ENCODE measurements at regions not wholly inside any gene's neighbourhood (a gene's known extent, or its start where the extent isn't known, plus 50 kb on each side); places are given as distances from the start of the nearest gene placed in this dataset.

DNA sequence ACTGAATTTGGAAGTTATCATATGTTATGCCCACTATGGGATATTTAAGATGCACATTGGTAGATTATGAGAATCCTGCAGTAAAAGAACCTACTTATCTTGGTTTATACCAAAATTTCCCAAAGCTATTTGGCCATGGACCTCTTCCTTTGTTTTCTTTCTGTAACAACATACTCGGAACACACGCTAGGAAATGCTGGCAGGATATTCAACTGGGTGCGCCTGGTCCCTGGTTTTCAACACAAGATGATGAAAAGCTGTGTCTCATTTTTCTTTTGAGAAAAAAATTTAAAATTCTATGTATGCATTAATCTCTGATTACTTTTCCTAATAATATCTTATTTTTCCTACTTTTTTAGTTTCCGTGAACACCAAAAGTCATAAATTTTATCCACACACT is 128.5 kb upstream of the NRP1 start:
- Histone ChIP-seq H3K9me3 (ENCODE audit: control extremely low read depth in 1 of 5, control insufficient read depth in 4 of 5, insufficient read depth in 2 of 5, low read depth in 1 of 5, low read length in 4 of 5) (no peaks in the 10 kb centered on the region), H3K4me1 (ENCODE audit: control extremely low read depth in 1 of 4, control insufficient read depth in 4 of 4, insufficient read depth in 4 of 4, low read length in 3 of 4) (no peaks in the 10 kb centered on the region), H3K27me3 (replicated peaks in 2 of 5; ENCODE audit: control insufficient read depth in 4 of 5, insufficient read depth in 5 of 5, low read length in 4 of 5) (no peaks in the 10 kb centered on the region), H3K4me3 (ENCODE audit: control insufficient read depth in 1 of 7, extremely low read depth in 1 of 7, insufficient read depth in 4 of 7, low read depth in 2 of 7, low read length in 6 of 7) (no peak overlapping the region), H3K27ac (ENCODE audit: insufficient read depth in 1 of 2, low read depth in 1 of 2, low read length in 2 of 2, poor library complexity in 1 of 2, severe bottlenecking in 2 of 2) (no peak overlapping the region), H3K36me3 (ENCODE audit: control insufficient read depth in 4 of 4, insufficient read depth in 4 of 4, low read length in 3 of 4) (no peaks in the 10 kb centered on the region)
- 100% methylated on average over 3 of the region's 4 CpGs for WGBS (ENCODE audit: insufficient coverage)
- DNase-seq = no peak
- ChIA-PET POLR2A (no interaction called here), CTCF (no interaction called here)

DNA sequence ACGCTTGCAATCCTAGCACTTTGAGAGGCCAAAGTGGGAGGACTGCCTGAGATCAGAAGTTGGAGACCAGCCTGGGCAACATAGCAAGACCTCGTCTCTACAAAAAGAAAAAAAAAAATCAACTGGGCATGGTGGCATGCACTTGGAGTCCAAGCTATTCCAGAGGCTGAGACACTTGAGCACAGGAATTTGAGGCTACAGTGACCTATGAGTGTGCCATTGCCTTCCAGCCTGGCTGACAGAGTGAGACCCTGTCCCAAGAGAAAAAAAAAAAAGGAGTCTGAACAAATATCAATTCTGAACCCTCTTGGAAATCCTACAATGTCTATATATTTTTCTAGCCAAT is 126.8 kb upstream of the NRP1 start:
- Histone ChIP-seq H3K4me3 (ENCODE audit: control insufficient read depth in 1 of 7, extremely low read depth in 1 of 7, insufficient read depth in 4 of 7, low read depth in 2 of 7, low read length in 6 of 7) (no peak overlapping the region), H3K4me1 (ENCODE audit: control extremely low read depth in 1 of 4, control insufficient read depth in 4 of 4, insufficient read depth in 4 of 4, low read length in 3 of 4) (no peaks in the 10 kb centered on the region), H3K27me3 (replicated peaks in 2 of 5; ENCODE audit: control insufficient read depth in 4 of 5, insufficient read depth in 5 of 5, low read length in 4 of 5) (no peaks in the 10 kb centered on the region), H3K36me3 (ENCODE audit: control insufficient read depth in 4 of 4, insufficient read depth in 4 of 4, low read length in 3 of 4) (no peaks in the 10 kb centered on the region), H3K27ac (ENCODE audit: insufficient read depth in 1 of 2, low read depth in 1 of 2, low read length in 2 of 2, poor library complexity in 1 of 2, severe bottlenecking in 2 of 2) (no peak overlapping the region), H3K9me3 (ENCODE audit: control extremely low read depth in 1 of 5, control insufficient read depth in 4 of 5, insufficient read depth in 2 of 5, low read depth in 1 of 5, low read length in 4 of 5) (no peaks in the 10 kb centered on the region)
- ChIA-PET CTCF (no interaction called here), POLR2A (interaction anchor here (0.9 kb wide), 1 partner anchor 32 kb away, joined by 10 read pairs; no protein-coding TSS in a partner anchor)
- no peak for DNase-seq
- WGBS (ENCODE audit: insufficient coverage) = 83% methylated on average over 2 of the region's 2 CpGs

DNA sequence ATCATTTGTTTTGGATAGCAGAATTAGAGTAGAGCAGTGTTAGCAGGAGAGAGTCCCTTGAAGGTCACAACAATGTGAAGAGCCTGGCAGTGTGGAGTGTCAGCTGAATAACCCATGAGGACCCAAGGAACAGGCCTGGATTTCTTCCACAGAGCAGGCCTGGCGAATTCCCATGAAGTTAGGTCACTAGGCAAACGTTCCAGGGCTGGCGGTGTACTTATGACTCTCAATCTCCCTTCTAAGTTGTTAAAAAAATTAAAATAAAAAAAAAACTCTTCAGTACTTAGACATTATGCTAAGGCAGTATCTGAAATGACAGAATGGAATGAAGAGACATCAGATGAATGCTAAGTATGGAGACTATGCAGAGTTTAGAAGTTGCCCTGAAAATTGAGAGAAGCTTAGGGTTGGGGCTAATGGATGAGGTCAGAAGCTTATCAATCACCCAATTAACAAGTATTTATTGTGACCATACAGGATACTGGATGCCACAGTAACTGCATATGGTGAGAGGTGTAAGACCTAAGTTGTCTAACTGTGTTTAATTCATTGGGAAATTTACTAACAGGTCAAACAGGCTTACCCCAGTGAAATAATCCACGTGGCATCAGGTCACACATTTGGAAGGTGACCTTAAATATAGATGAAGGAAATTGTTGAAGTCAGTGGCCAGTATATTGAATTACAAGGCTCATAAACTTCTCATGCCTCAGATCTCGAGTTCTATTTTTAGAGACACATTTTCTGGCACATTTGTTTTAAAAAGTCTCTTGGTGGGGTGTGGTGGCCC is 126.2 kb upstream of the NRP1 start:
- no peak overlapping the region for H3K27ac ChIP-seq (ENCODE audit: insufficient read depth in 1 of 2, low read depth in 1 of 2, low read length in 2 of 2, poor library complexity in 1 of 2, severe bottlenecking in 2 of 2)
- ChIA-PET CTCF (no interaction called here), POLR2A (interaction anchor here (0.9 kb wide), 1 partner anchor 31 kb away, joined by 10 read pairs; no protein-coding TSS in a partner anchor)
- WGBS (ENCODE audit: insufficient coverage) = 100% methylated on average over 1 of the region's 5 CpGs
- no peaks in the 10 kb centered on the region for H3K9me3 ChIP-seq (ENCODE audit: control extremely low read depth in 1 of 5, control insufficient read depth in 4 of 5, insufficient read depth in 2 of 5, low read depth in 1 of 5, low read length in 4 of 5)
- no peaks in the 10 kb centered on the region for H3K36me3 ChIP-seq (ENCODE audit: control insufficient read depth in 4 of 4, insufficient read depth in 4 of 4, low read length in 3 of 4)
- no peak overlapping the region for H3K4me3 ChIP-seq (ENCODE audit: control insufficient read depth in 1 of 7, extremely low read depth in 1 of 7, insufficient read depth in 4 of 7, low read depth in 2 of 7, low read length in 6 of 7)
- no peaks in the 10 kb centered on the region for H3K27me3 ChIP-seq (replicated peaks in 2 of 5; ENCODE audit: control insufficient read depth in 4 of 5, insufficient read depth in 5 of 5, low read length in 4 of 5)
- DNase-seq = no peak
- no peaks in the 10 kb centered on the region for H3K4me1 ChIP-seq (ENCODE audit: control extremely low read depth in 1 of 4, control insufficient read depth in 4 of 4, insufficient read depth in 4 of 4, low read length in 3 of 4)

DNA sequence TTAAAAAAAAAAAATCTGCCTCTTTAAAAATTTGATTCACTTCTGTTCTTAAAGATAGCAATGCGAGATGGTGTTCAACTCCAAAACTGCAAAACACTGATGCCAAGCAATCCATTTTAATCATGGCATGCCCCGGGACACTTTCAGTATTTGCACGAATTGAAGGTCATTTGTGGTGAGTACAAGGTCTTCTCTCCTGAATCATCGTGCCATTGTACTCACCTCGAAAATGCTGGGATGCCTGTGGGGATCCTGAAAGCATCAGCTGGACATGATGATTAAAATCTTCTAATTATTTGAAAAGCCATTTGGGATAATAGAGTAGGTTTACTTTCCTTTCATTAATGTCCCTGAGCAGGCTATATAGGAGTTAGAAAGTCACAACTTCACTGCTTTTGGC is 125.1 kb upstream of the NRP1 start:
- Histone ChIP-seq H3K27ac (ENCODE audit: insufficient read depth in 1 of 2, low read depth in 1 of 2, low read length in 2 of 2, poor library complexity in 1 of 2, severe bottlenecking in 2 of 2) (no peak overlapping the region), H3K36me3 (ENCODE audit: control insufficient read depth in 4 of 4, insufficient read depth in 4 of 4, low read length in 3 of 4) (no peaks in the 10 kb centered on the region), H3K4me3 (ENCODE audit: control insufficient read depth in 1 of 7, extremely low read depth in 1 of 7, insufficient read depth in 4 of 7, low read depth in 2 of 7, low read length in 6 of 7) (no peak overlapping the region), H3K27me3 (replicated peaks in 2 of 5; ENCODE audit: control insufficient read depth in 4 of 5, insufficient read depth in 5 of 5, low read length in 4 of 5) (no peaks in the 10 kb centered on the region), H3K4me1 (ENCODE audit: control extremely low read depth in 1 of 4, control insufficient read depth in 4 of 4, insufficient read depth in 4 of 4, low read length in 3 of 4) (no peaks in the 10 kb centered on the region), H3K9me3 (ENCODE audit: control extremely low read depth in 1 of 5, control insufficient read depth in 4 of 5, insufficient read depth in 2 of 5, low read depth in 1 of 5, low read length in 4 of 5) (no peaks in the 10 kb centered on the region)
- whole genome bisulfite sequencing (ENCODE audit: insufficient coverage) = 93% methylated on average over 4 of the region's 5 CpGs
- DNase-seq = no peak
- ChIA-PET POLR2A (no interaction called here), CTCF (no interaction called here)

DNA sequence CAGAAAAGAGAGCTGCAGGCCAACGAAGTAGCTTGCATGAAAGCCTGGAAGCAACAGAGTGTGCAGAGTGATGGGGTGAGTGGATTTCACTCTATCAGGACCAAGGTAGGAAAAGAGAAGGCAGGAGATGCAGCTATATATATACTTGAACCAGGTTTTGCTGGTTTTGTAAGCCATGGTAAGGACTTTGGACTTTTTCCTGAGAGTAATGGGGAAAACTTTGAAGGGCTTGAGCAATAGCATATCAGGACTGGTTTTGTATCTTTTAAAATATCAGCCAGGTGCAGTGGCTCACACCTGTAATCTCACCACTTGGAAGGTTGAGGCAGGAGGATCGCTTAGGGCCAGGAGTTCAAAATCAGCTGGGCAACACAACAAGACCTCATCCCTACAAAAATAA is 120.6 kb upstream of the NRP1 start:
- POLR2A ChIA-PET = no interaction called here
- peaks cover 0 to 4% (median 2%) of the 10 kb centered on the region in 5 experiments for H3K9me3 ChIP-seq (ENCODE audit: control extremely low read depth in 1 of 5, control insufficient read depth in 4 of 5, insufficient read depth in 2 of 5, low read depth in 1 of 5, low read length in 4 of 5)
- no peaks in the 10 kb centered on the region for H3K36me3 ChIP-seq (ENCODE audit: control insufficient read depth in 4 of 4, insufficient read depth in 4 of 4, low read length in 3 of 4)
- 100% methylated on average over 1 of the region's 2 CpGs for WGBS (ENCODE audit: insufficient coverage)
- H3K27ac ChIP-seq (ENCODE audit: insufficient read depth in 1 of 2, low read depth in 1 of 2, low read length in 2 of 2, poor library complexity in 1 of 2, severe bottlenecking in 2 of 2) = no peak overlapping the region
- CTCF ChIA-PET = no interaction called here
- no peaks in the 10 kb centered on the region for H3K27me3 ChIP-seq (replicated peaks in 2 of 5; ENCODE audit: control insufficient read depth in 4 of 5, insufficient read depth in 5 of 5, low read length in 4 of 5)
- H3K4me1 ChIP-seq (ENCODE audit: control extremely low read depth in 1 of 4, control insufficient read depth in 4 of 4, insufficient read depth in 4 of 4, low read length in 3 of 4) = no peaks in the 10 kb centered on the region
- H3K4me3 ChIP-seq (ENCODE audit: control insufficient read depth in 1 of 7, extremely low read depth in 1 of 7, insufficient read depth in 4 of 7, low read depth in 2 of 7, low read length in 6 of 7) = no peak overlapping the region
- no peak for DNase-seq

DNA sequence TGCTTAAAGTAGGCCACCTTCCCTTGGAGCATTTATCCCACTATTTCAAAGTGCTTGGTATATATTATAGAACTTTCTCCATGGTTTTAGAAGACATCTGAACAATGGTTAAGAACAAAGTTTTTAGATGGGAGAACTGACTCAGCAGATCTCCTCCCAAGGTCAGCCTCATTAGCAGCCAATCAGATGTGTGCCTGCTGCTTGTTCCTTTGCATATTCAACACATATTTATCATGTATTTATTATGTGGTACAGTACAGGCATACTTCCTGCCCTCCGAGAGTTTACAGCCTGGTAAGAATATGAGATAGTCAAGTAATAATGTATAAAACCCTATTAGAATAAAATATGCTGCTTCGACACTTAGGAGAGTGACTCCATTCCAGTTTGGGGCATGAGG is 120.1 kb upstream of the NRP1 start:
- no peak overlapping the region for H3K4me3 ChIP-seq (ENCODE audit: control insufficient read depth in 1 of 7, extremely low read depth in 1 of 7, insufficient read depth in 4 of 7, low read depth in 2 of 7, low read length in 6 of 7)
- no peak for DNase-seq
- peaks cover 0 to 4% (median 2%) of the 10 kb centered on the region in 5 experiments for H3K9me3 ChIP-seq (ENCODE audit: control extremely low read depth in 1 of 5, control insufficient read depth in 4 of 5, insufficient read depth in 2 of 5, low read depth in 1 of 5, low read length in 4 of 5)
- H3K27ac ChIP-seq (ENCODE audit: insufficient read depth in 1 of 2, low read depth in 1 of 2, low read length in 2 of 2, poor library complexity in 1 of 2, severe bottlenecking in 2 of 2) = no peak overlapping the region
- POLR2A ChIA-PET = no interaction called here
- no peaks in the 10 kb centered on the region for H3K27me3 ChIP-seq (replicated peaks in 2 of 5; ENCODE audit: control insufficient read depth in 4 of 5, insufficient read depth in 5 of 5, low read length in 4 of 5)
- H3K36me3 ChIP-seq (ENCODE audit: control insufficient read depth in 4 of 4, insufficient read depth in 4 of 4, low read length in 3 of 4) = no peaks in the 10 kb centered on the region
- no peaks in the 10 kb centered on the region for H3K4me1 ChIP-seq (ENCODE audit: control extremely low read depth in 1 of 4, control insufficient read depth in 4 of 4, insufficient read depth in 4 of 4, low read length in 3 of 4)
- no CpG with 5 or more reads among the region's 2 CpGs for WGBS (ENCODE audit: insufficient coverage)
- CTCF ChIA-PET = no interaction called here

DNA sequence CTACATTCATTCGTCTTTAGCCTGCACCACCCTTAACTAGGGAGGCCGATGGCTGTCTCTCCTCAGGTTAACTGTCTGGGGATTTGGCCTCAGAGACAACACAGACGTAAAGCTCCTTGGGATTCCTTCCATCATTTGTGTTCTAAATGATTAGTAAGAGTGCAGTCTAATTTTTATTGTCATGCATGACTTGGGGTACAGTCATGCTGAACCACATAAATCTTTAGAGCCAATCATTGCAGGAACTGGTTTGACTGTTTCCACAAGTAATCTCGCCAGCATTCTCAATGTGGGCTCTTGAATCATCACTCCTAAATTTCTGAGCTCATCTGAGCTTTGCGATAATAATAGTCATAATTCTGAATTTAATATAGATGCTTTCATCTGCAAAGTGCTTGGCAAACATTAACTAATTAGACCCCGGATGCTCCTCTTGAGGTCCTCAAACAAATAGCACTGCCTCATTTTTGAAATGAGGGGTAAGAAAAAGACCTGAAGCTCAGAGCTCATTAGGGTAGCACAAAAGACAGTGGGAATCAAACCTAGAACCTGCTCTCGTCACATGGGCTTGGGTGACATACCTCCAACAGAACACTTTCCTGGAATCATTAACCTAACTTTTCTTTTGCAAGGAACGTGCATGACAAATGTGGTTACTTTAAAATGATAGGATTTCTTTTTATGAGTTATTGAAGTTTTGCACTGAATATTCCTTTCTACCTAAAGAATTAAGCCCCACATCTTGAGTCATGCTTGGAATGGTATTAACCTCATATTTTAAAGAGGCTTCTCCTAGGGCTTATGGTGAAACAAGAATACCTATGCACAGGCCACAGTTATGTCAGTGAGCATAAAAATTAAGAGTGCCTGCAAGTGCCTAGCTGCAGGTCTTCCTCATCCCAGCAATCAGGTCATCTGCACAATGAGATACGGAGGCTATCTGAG is 118.9 kb upstream of the NRP1 start:
- no peak overlapping the region for H3K4me3 ChIP-seq (ENCODE audit: control insufficient read depth in 1 of 7, extremely low read depth in 1 of 7, insufficient read depth in 4 of 7, low read depth in 2 of 7, low read length in 6 of 7)
- H3K27me3 ChIP-seq (replicated peaks in 2 of 5; ENCODE audit: control insufficient read depth in 4 of 5, insufficient read depth in 5 of 5, low read length in 4 of 5) = no peaks in the 10 kb centered on the region
- CTCF ChIA-PET = no interaction called here
- peaks cover 0 to 4% (median 2%) of the 10 kb centered on the region in 5 experiments for H3K9me3 ChIP-seq (ENCODE audit: control extremely low read depth in 1 of 5, control insufficient read depth in 4 of 5, insufficient read depth in 2 of 5, low read depth in 1 of 5, low read length in 4 of 5)
- DNase-seq = no peak
- POLR2A ChIA-PET = no interaction called here
- no peaks in the 10 kb centered on the region for H3K36me3 ChIP-seq (ENCODE audit: control insufficient read depth in 4 of 4, insufficient read depth in 4 of 4, low read length in 3 of 4)
- no peak overlapping the region for H3K27ac ChIP-seq (ENCODE audit: insufficient read depth in 1 of 2, low read depth in 1 of 2, low read length in 2 of 2, poor library complexity in 1 of 2, severe bottlenecking in 2 of 2)
- WGBS (ENCODE audit: insufficient coverage) = 81% methylated on average over 5 of the region's 9 CpGs
- H3K4me1 ChIP-seq (ENCODE audit: control extremely low read depth in 1 of 4, control insufficient read depth in 4 of 4, insufficient read depth in 4 of 4, low read length in 3 of 4) = no peaks in the 10 kb centered on the region

All from common myeloid progenitor, CD34-positive (primary cell).